WERI-Rb-1 (cell line): ENCODE measurements at regions not wholly inside any gene's neighbourhood (a gene's known extent, or its start where the extent isn't known, plus 50 kb on each side); places are given as distances from the start of the nearest gene placed in this dataset.
"Not testable (repeated sequence)": the region's sequence is repeated elsewhere in the genome, so short reads cannot be mapped to it uniquely, and the experiment has no call there.

Experiments
- DNase-seq: peaks from one replicate; pipeline ENCODE4 v3.0.0-alpha.2; 2020
- H3K27ac ChIP-seq: fragments of 250-450 bp; sonication (Bioruptor Pico); 2 replicates; pipeline ENCODE4 v1.5.1; 2020; ENCODE audit warnings: mild to moderate bottlenecking, moderate library complexity
- H3K27me3 ChIP-seq: fragments of 250-450 bp; sonication (Bioruptor Pico); 2 replicates; pipeline ENCODE4 v1.5.1; 2021; ENCODE audit warnings: mild to moderate bottlenecking, low read depth, moderate library complexity; ENCODE audit not compliant: insufficient read depth, severe bottlenecking
- H3K36me3 ChIP-seq: fragments of 250-450 bp; sonication (Bioruptor Pico); 2 replicates; pipeline ENCODE4 v1.5.1; 2020; ENCODE audit warnings: mild to moderate bottlenecking, moderate library complexity
- H3K4me3 ChIP-seq: 2 replicates; pipeline ENCODE4 v1.5.1; 2011; ENCODE audit warnings: low read depth, mild to moderate bottlenecking, control low read depth, low read length
- H3K9me3 ChIP-seq: fragments of 250-450 bp; sonication (Bioruptor Pico); 2 replicates; pipeline ENCODE4 v1.5.1; 2021; ENCODE audit warnings: mild to moderate bottlenecking, moderate library complexity; ENCODE audit not compliant: severe bottlenecking
- CTCF ChIP-seq: IDR thresholded peaks from 2 replicates; pipeline ENCODE4 v1.5.1; 2011; ENCODE audit warnings: low read depth, mild to moderate bottlenecking, control low read depth, inconsistent platforms, low read length

- no peaks in the 10 kb centered on the region for H3K9me3 ChIP-seq
- no peaks in the 10 kb centered on the region for H3K36me3 ChIP-seq
- no peak overlapping the region for H3K27ac ChIP-seq
- no peak for TF ChIP-seq CTCF
- H3K4me3 ChIP-seq: no peak overlapping the region
- no peaks in the 10 kb centered on the region for H3K27me3 ChIP-seq
- DNase-seq: no peak
Observed at GRCh38 chr2:34534341-34534740, 935.2 kb upstream of the FAM98A start.

GRCh38 chr2:34533585-34534183 is 934.6 kb upstream of the FAM98A start:
- Histone ChIP-seq H3K4me3 (no peak overlapping the region), H3K9me3 (no peaks in the 10 kb centered on the region), H3K36me3 (no peaks in the 10 kb centered on the region), H3K27me3 (no peaks in the 10 kb centered on the region), H3K27ac (no peak overlapping the region)
- no peak for TF ChIP-seq CTCF
- DNase-seq: no peak

DNA sequence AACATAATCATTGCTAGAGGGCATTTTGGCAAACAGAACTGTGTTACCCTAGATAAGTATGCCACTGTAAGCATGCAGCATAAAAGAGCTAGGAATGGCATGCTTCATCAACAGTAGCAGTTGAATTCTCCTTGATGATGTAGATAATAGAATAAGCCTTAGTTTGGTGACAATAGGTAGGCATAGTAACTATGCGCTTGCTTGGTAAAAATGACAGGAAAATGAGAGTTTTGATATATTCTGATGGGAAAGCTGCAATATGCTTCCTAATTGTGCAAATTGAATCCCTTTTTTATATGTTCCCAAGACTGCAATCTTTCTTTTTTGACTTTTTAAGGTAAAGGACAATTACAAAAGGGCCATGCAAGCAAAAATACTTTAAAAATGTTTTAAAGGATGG is 930.9 kb upstream of the FAM98A start:
- no peak for DNase-seq
- no peak for TF ChIP-seq CTCF
- Histone ChIP-seq H3K9me3 (no peaks in the 10 kb centered on the region), H3K36me3 (no peaks in the 10 kb centered on the region), H3K27me3 (no peaks in the 10 kb centered on the region), H3K27ac (no peak overlapping the region), H3K4me3 (no peak overlapping the region)

DNA sequence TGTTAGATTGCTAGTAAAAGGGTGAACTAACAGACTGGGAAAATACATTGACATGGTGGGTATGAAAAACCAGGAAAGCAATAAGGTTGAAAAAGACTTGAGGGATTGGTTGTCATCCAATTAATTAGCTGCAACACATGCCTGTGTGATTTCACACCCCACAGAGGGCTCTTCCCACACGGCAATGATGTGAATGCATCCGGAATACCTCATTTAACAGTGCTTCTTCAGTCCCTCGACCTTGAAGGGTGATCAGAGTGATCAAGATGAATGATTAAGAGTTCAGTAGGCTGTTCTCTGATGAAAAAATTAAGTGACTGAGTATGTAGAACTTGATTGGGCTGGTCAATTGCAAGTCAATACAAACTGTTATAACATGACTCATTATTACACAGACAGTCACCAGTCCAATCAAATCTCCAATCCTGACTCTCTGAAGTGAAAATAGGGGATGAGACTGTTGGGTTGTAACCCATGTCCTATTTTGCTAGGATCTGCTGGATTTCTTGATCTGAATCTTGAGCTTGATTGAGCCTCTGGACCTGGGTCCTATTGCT is 924.9 kb upstream of the FAM98A start:
- DNase-seq: no peak
- Histone ChIP-seq H3K9me3 (no peaks in the 10 kb centered on the region), H3K27me3 (no peaks in the 10 kb centered on the region), H3K27ac (no peak overlapping the region), H3K36me3 (no peaks in the 10 kb centered on the region), H3K4me3 (no peak overlapping the region)
- TF ChIP-seq CTCF: no peak

GRCh38 chr2:34519659-34520058 is 920.6 kb upstream of the FAM98A start:
- Histone ChIP-seq H3K27ac (no peak overlapping the region), H3K4me3 (no peak overlapping the region), H3K9me3 (no peaks in the 10 kb centered on the region), H3K36me3 (no peaks in the 10 kb centered on the region), H3K27me3 (no peaks in the 10 kb centered on the region)
- DNase-seq: no peak
- no peak for TF ChIP-seq CTCF

DNA sequence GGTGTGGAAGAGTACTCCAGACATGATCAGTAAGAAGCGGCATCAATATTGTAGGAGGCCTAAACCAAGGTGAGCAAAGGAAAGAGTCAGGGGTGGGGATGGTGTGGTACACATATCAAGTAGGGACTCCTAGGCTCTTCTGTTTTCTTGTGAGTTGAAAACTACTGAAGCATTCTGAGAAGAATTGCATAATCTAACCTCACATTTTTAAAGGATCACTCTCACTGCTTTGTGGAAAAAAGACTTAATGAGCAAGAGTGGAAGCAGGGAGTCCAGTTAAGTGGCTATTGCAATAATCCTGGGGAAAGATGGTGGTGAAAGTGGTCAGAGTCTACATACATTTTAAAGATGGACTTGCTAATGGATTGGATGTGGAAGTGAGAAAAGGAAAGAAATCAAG is 899.5 kb upstream of the FAM98A start:
- DNase-seq: no peak
- H3K9me3 ChIP-seq: no peaks in the 10 kb centered on the region
- no peaks in the 10 kb centered on the region for H3K36me3 ChIP-seq
- no peak overlapping the region for H3K27ac ChIP-seq
- no peak for TF ChIP-seq CTCF
- H3K27me3 ChIP-seq: no peaks in the 10 kb centered on the region
- H3K4me3 ChIP-seq: no peak overlapping the region

DNA sequence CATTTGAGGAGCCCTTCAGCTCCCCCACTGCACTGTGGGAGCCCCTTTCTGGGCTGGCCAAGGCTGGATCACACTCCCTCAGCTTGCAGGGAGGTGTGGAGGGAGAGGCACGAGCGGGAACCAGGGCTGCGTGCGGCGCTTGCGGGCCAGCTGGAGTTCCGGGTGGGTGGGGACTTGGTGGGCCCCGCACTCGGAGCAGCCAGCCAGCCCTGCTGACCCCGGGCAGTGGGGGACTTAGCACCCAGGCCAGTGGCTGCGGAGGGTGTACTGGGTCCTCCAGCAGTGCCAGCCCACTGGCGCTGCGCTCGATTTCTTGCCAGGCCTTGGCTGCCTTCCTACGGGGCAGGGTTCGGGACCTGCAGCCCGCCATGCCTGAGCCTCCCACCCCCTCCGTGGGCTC is 895.1 kb upstream of the FAM98A start:
- H3K27ac ChIP-seq, H3K9me3 ChIP-seq, H3K4me3 ChIP-seq, H3K27me3 ChIP-seq, H3K36me3 ChIP-seq, DNase-seq: not testable (repeated sequence)
